ENCODE measurements at regions not wholly inside any gene's neighbourhood (a gene's known extent, or its start where the extent isn't known, plus 50 kb on each side); places are given as distances from the start of the nearest gene placed in this dataset.

GRCh38 chr10:53284615-53285182 lies 512.1 kb upstream of the MBL2 start:
- no peak overlapping the region for H3K4me3 ChIP-seq
- H3K36me3 ChIP-seq (replicated peaks), result no peaks in the 10 kb centered on the region
- in situ Hi-C loops (cut with MboI; ENCODE audit: low sequenced_read_pairs), result no loop called here
- no peaks in the 10 kb centered on the region for H3K27me3 ChIP-seq (ENCODE audit: low read depth)
- H3K9me3 ChIP-seq, result no peaks in the 10 kb centered on the region
- DNase-seq (ENCODE audit: low spot score in 2 of 2), result no peak
- H3K4me1 ChIP-seq, result no peaks in the 10 kb centered on the region

- DNase-seq (ENCODE audit: low spot score in 2 of 2), result no peak
- in situ Hi-C loops (cut with MboI; ENCODE audit: low sequenced_read_pairs), result no loop called here
Measured at GRCh38 chr10:53276797-53277196, 504.2 kb upstream of the MBL2 start.

GRCh38 chr10:53269482-53269881 lies 496.9 kb upstream of the MBL2 start:
- no peak for DNase-seq (ENCODE audit: low spot score in 2 of 2)

More at GRCh38 chr10:53276797-53277196, 504.2 kb upstream of the MBL2 start:
- H3K4me1 ChIP-seq, result no peaks in the 10 kb centered on the region
- no peaks in the 10 kb centered on the region for H3K36me3 ChIP-seq (replicated peaks)
- H3K9me3 ChIP-seq, result no peaks in the 10 kb centered on the region; the same call in 1 of the 2 replicates
- no peaks in the 10 kb centered on the region for H3K27me3 ChIP-seq (ENCODE audit: low read depth)
- no peak overlapping the region for H3K4me3 ChIP-seq

GRCh38 chr10:53260213-53260612 lies 487.6 kb upstream of the MBL2 start:
- H3K36me3 ChIP-seq (replicated peaks), result no peaks in the 10 kb centered on the region
- DNase-seq (ENCODE audit: low spot score in 2 of 2), result no peak
- H3K4me3 ChIP-seq, result no peak overlapping the region
- H3K9me3 ChIP-seq, result no peaks in the 10 kb centered on the region
- H3K4me1 ChIP-seq, result peaks cover 4% of the 10 kb centered on the region; the same call in 1 of the 2 replicates
- no peaks in the 10 kb centered on the region for H3K27me3 ChIP-seq (ENCODE audit: low read depth)
- in situ Hi-C loops (cut with MboI; ENCODE audit: low sequenced_read_pairs), result no loop called here

More at GRCh38 chr10:53269482-53269881, 496.9 kb upstream of the MBL2 start:
- Histone ChIP-seq H3K4me1 (no peaks in the 10 kb centered on the region), H3K4me3 (no peak overlapping the region), H3K27me3 (ENCODE audit: low read depth) (no peaks in the 10 kb centered on the region), H3K36me3 (replicated peaks) (no peaks in the 10 kb centered on the region), H3K9me3 (no peaks in the 10 kb centered on the region; the same call in 1 of the 2 replicates)
- in situ Hi-C loops (cut with MboI; ENCODE audit: low sequenced_read_pairs), result no loop called here

GRCh38 chr10:53256623-53257022 lies 484.0 kb upstream of the MBL2 start:
- H3K36me3 ChIP-seq (replicated peaks), result no peaks in the 10 kb centered on the region
- in situ Hi-C loops (cut with MboI; ENCODE audit: low sequenced_read_pairs), result no loop called here
- H3K9me3 ChIP-seq, result peaks cover 14% of the 10 kb centered on the region
- H3K4me3 ChIP-seq, result no peak overlapping the region
- H3K4me1 ChIP-seq, result peaks cover 12% of the 10 kb centered on the region
- H3K27me3 ChIP-seq (ENCODE audit: low read depth), result no peaks in the 10 kb centered on the region
- DNase-seq (ENCODE audit: low spot score in 2 of 2), result no peak

GRCh38 chr10:53255661-53256205 lies 483.1 kb upstream of the MBL2 start:
- H3K4me1 ChIP-seq, result peaks cover 12% of the 10 kb centered on the region
- no peaks in the 10 kb centered on the region for H3K27me3 ChIP-seq (ENCODE audit: low read depth)
- DNase-seq (ENCODE audit: low spot score in 2 of 2), result no peak
- H3K4me3 ChIP-seq, result no peak overlapping the region
- in situ Hi-C loops (cut with MboI; ENCODE audit: low sequenced_read_pairs), result no loop called here
- peaks cover 15% of the 10 kb centered on the region for H3K9me3 ChIP-seq
- no peaks in the 10 kb centered on the region for H3K36me3 ChIP-seq (replicated peaks)

- no peak overlapping the region for H3K4me3 ChIP-seq
- in situ Hi-C loops (cut with MboI; ENCODE audit: low sequenced_read_pairs), result no loop called here
- H3K27me3 ChIP-seq (ENCODE audit: low read depth), result no peaks in the 10 kb centered on the region
- H3K9me3 ChIP-seq, result peaks cover 15% of the 10 kb centered on the region
- DNase-seq (ENCODE audit: low spot score in 2 of 2), result peak; percentile 54 to 61
- H3K4me1 ChIP-seq, result peaks cover 12% of the 10 kb centered on the region
- no peaks in the 10 kb centered on the region for H3K36me3 ChIP-seq (replicated peaks)
Measured at GRCh38 chr10:53253221-53253620, 480.6 kb upstream of the MBL2 start.

- DNase-seq (ENCODE audit: low spot score in 2 of 2), result no peak
- Histone ChIP-seq H3K36me3 (replicated peaks) (no peaks in the 10 kb centered on the region), H3K4me1 (peaks cover 4% of the 10 kb centered on the region; the same call in 1 of the 2 replicates), H3K9me3 (no peaks in the 10 kb centered on the region), H3K27me3 (ENCODE audit: low read depth) (no peaks in the 10 kb centered on the region), H3K4me3 (no peak overlapping the region)
- in situ Hi-C loops (cut with MboI; ENCODE audit: low sequenced_read_pairs), result no loop called here
Measured at GRCh38 chr10:53239873-53240272, 467.3 kb upstream of the MBL2 start.

GRCh38 chr10:53236941-53237340 lies 464.4 kb upstream of the MBL2 start:
- H3K4me3 ChIP-seq, result no peak overlapping the region
- no peaks in the 10 kb centered on the region for H3K36me3 ChIP-seq (replicated peaks)
- no peaks in the 10 kb centered on the region for H3K9me3 ChIP-seq
- H3K4me1 ChIP-seq, result peaks cover 4% of the 10 kb centered on the region; the same call in 1 of the 2 replicates
- in situ Hi-C loops (cut with MboI; ENCODE audit: low sequenced_read_pairs), result no loop called here
- no peaks in the 10 kb centered on the region for H3K27me3 ChIP-seq (ENCODE audit: low read depth)
- DNase-seq (ENCODE audit: low spot score in 2 of 2), result no peak

GRCh38 chr10:53233749-53234148 lies 461.2 kb upstream of the MBL2 start:
- no peaks in the 10 kb centered on the region for H3K9me3 ChIP-seq
- H3K4me1 ChIP-seq, result peaks cover 4% of the 10 kb centered on the region; the same call in 1 of the 2 replicates

GRCh38 chr10:53230651-53231050 lies 458.1 kb upstream of the MBL2 start:
- Histone ChIP-seq H3K4me3 (no peak overlapping the region), H3K27me3 (ENCODE audit: low read depth) (no peaks in the 10 kb centered on the region), H3K36me3 (replicated peaks) (no peaks in the 10 kb centered on the region), H3K4me1 (peaks cover 4% of the 10 kb centered on the region; the same call in 1 of the 2 replicates), H3K9me3 (no peaks in the 10 kb centered on the region)
- in situ Hi-C loops (cut with MboI; ENCODE audit: low sequenced_read_pairs), result no loop called here
- no peak for DNase-seq (ENCODE audit: low spot score in 2 of 2)

More at GRCh38 chr10:53233749-53234148, 461.2 kb upstream of the MBL2 start:
- Histone ChIP-seq H3K27me3 (ENCODE audit: low read depth) (no peaks in the 10 kb centered on the region), H3K4me3 (no peak overlapping the region), H3K36me3 (replicated peaks) (no peaks in the 10 kb centered on the region)
- no peak for DNase-seq (ENCODE audit: low spot score in 2 of 2)
- in situ Hi-C loops (cut with MboI; ENCODE audit: low sequenced_read_pairs), result no loop called here

- in situ Hi-C loops (cut with MboI; ENCODE audit: low sequenced_read_pairs), result no loop called here
- Histone ChIP-seq H3K4me1 (peaks cover 6% of the 10 kb centered on the region; the same call in 1 of the 2 replicates), H3K27me3 (ENCODE audit: low read depth) (no peaks in the 10 kb centered on the region), H3K36me3 (replicated peaks) (no peaks in the 10 kb centered on the region), H3K9me3 (no peaks in the 10 kb centered on the region), H3K4me3 (no peak overlapping the region)
- DNase-seq (ENCODE audit: low spot score in 2 of 2), result no peak
Measured at GRCh38 chr10:53223851-53224250, 451.3 kb upstream of the MBL2 start.

GRCh38 chr10:53222806-53223205 lies 450.2 kb upstream of the MBL2 start:
- Histone ChIP-seq H3K36me3 (replicated peaks) (no peaks in the 10 kb centered on the region), H3K4me3 (no peak overlapping the region), H3K4me1 (peaks cover 6% of the 10 kb centered on the region; the same call in 1 of the 2 replicates), H3K9me3 (no peaks in the 10 kb centered on the region), H3K27me3 (ENCODE audit: low read depth) (no peaks in the 10 kb centered on the region)
- in situ Hi-C loops (cut with MboI; ENCODE audit: low sequenced_read_pairs), result no loop called here
- DNase-seq (ENCODE audit: low spot score in 2 of 2), result no peak

GRCh38 chr10:53209944-53210611 lies 437.5 kb upstream of the MBL2 start:
- peak in 1 of 2 experiments; percentile 66 for DNase-seq (ENCODE audit: low spot score in 2 of 2)
- Histone ChIP-seq H3K9me3 (no peaks in the 10 kb centered on the region), H3K4me3 (no peak overlapping the region), H3K27me3 (ENCODE audit: low read depth) (no peaks in the 10 kb centered on the region), H3K36me3 (replicated peaks) (no peaks in the 10 kb centered on the region), H3K4me1 (no peaks in the 10 kb centered on the region)
- in situ Hi-C loops (cut with MboI; ENCODE audit: low sequenced_read_pairs), result no loop called here

All from HAP-1 (cell line).